Neuron (in vitro differentiated cells): ENCODE measurements at regions not wholly inside any gene's neighbourhood (a gene's known extent, or its start where the extent isn't known, plus 50 kb on each side); places are given as distances from the start of the nearest gene placed in this dataset.

Experiments
- H2AFZ ChIP-seq: one replicate; pipeline ENCODE4 v1.6.1; 2013; ENCODE audit warnings: low read depth, mild to moderate bottlenecking, inconsistent platforms, low read length, moderate library complexity
- H3K27me3 ChIP-seq: one replicate; pipeline ENCODE4 v1.6.1; 2013; ENCODE audit warnings: low read length; ENCODE audit not compliant: insufficient read depth
- H3K36me3 ChIP-seq: one replicate; pipeline ENCODE4 v1.6.1; 2013; ENCODE audit warnings: low read length; ENCODE audit not compliant: insufficient read depth
- H3K4me1 ChIP-seq: one replicate; pipeline ENCODE4 v1.6.1; 2013; ENCODE audit warnings: low read length; ENCODE audit not compliant: insufficient read depth
- H3K4me3 ChIP-seq: 2 replicates; pipeline ENCODE4 v1.5.1; 2013; ENCODE audit warnings: mild to moderate bottlenecking, low read length, moderate library complexity
- H3K9me3 ChIP-seq: one replicate; pipeline ENCODE4 v1.6.1; 2013; ENCODE audit warnings: low read length

DNA sequence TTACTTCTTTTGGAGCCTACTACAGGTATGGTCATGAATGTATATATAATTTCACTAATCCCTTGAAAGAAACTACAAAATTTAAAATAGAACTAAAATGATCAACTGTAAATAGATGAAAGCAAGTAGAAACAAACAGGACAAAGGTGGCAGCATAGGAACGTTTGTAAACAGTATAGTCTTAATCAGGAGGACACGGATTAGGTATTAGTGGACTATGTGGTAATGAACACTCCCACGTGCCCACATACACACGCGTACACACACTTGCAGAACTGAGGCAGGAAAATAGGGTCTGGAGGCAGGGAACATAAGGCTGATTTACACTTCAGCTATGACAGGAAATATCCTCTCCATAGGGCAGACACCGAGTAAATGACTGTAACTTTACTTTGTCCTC is 1397.8 kb downstream of the NCAM2 start:
- Histone ChIP-seq H3K27me3 (no peaks in the 10 kb centered on the region), H2AFZ (no peak overlapping the region), H3K4me1 (peaks cover 7% of the 10 kb centered on the region), H3K36me3 (no peaks in the 10 kb centered on the region), H3K9me3 (no peaks in the 10 kb centered on the region), H3K4me3 (no peak overlapping the region)

DNA sequence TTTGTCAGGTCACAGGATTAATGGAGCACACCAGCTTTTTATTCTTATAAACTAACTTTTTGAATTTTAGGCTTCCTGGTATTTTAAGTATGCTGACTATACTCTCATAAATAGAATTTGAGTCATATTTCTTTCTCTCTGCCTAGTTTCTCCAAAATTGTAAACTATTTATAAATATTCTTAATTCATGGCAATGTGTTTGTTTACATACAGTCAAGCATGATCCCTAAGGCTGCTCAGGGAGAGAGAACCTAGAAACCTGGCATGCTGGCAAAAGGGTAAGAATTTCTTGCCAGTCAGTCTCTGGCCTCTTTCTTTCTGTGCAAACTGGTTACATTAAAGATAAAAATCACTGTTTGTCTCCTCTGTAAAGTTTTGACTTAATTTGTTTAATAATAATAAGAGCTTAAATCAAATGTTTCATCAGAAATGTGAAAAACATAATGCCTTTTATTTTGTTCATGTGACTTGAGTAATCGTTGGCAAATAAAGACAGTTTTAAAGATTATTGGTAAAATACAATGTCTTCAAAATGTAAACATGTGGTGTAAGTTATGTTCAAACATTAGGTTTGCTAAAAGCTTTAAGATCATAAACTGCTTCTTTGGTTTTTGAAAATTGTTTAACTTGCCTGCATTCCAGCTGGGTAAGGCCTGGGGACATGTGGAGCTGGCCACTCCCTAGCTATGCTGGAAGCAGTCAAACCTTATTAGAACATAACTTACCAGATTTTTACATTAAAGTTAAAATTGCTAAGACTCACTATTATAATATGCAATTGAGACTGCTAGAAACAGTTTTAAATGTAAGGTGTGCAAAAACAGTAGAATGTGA is 1401.7 kb downstream of the NCAM2 start:
- Histone ChIP-seq H3K36me3 (no peaks in the 10 kb centered on the region), H3K27me3 (no peaks in the 10 kb centered on the region), H3K4me1 (peaks cover 7% of the 10 kb centered on the region), H2AFZ (no peak overlapping the region), H3K9me3 (no peaks in the 10 kb centered on the region), H3K4me3 (no peak overlapping the region)

DNA sequence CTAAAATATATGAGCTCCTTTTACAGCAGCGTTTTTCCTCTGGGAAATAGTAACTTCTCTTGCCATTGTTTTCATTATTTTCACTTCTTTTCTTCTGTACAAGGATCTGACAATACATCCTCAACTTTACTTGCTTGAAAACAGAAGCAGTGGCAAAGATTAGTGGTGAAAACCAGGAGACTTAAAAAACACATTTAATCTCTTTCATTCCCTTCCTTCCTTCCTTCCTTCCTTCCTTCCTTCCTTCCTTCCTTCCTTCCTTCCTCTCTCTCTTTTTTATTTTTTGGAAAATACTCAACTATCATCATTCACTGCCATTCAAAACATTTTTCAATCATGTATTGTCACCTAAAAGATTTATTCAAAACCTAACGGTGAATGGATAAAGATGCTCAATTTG is 1411.4 kb downstream of the NCAM2 start:
- no peaks in the 10 kb centered on the region for H3K36me3 ChIP-seq
- no peak overlapping the region for H2AFZ ChIP-seq
- H3K4me3 ChIP-seq = no peak overlapping the region
- H3K27me3 ChIP-seq = no peaks in the 10 kb centered on the region
- no peaks in the 10 kb centered on the region for H3K9me3 ChIP-seq
- no peaks in the 10 kb centered on the region for H3K4me1 ChIP-seq

DNA sequence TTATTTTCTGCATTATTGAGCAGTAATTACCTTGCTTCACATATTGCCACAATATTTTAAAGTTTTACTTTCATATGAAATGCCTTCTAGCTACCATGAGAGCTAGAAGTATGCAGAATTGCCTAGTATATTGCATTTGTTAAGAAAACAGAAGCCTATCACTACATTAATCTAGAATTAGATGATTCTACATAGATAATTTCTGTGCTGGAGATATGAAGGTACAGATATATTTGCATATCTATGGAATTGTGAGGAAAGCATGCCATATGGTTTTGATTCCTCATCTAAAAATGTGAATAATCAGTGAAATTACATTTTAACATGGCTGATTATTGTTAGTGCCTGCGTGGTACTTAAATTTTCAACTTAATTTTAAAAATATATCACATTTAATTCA is 1418.3 kb downstream of the NCAM2 start:
- Histone ChIP-seq H2AFZ (no peak overlapping the region), H3K4me1 (no peaks in the 10 kb centered on the region), H3K4me3 (no peak overlapping the region), H3K27me3 (no peaks in the 10 kb centered on the region), H3K36me3 (no peaks in the 10 kb centered on the region), H3K9me3 (no peaks in the 10 kb centered on the region)

DNA sequence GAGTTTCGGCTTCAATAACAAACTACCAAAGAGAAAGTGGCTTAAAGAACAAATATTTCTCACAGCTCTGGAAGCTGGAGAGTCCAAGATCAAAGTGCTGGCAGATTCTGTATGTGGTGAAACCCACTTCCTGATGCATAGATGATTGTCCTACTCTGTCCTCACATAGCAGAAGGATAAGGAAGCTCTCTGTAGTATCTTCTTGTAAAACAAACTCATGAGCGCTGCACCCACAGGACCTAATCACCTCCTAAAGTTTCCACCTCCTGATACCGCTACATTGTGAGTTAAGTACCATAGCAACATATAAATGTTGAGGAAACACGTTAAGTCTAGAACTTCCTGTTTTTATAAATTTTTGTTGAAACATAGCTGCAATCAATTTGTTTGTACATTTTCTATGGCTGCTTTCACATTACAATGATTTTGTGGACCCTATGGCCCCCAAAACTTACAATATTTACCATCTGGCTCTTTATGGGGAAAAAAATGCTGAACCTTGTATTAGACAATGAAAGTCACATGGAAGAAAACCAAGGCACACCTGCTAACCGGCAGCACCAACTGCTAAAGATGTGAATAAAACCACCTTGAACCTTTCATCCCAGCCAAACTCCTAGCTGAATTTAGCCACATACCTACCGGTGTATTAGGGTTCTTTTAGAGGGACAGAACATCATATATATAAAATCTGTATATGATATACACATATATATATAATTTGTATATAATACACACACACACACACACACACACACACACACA is 1423.4 kb downstream of the NCAM2 start:
- H3K27me3 ChIP-seq = no peaks in the 10 kb centered on the region
- H3K9me3 ChIP-seq = no peaks in the 10 kb centered on the region
- no peaks in the 10 kb centered on the region for H3K36me3 ChIP-seq
- no peak overlapping the region for H2AFZ ChIP-seq
- no peak overlapping the region for H3K4me3 ChIP-seq
- H3K4me1 ChIP-seq = no peaks in the 10 kb centered on the region

DNA sequence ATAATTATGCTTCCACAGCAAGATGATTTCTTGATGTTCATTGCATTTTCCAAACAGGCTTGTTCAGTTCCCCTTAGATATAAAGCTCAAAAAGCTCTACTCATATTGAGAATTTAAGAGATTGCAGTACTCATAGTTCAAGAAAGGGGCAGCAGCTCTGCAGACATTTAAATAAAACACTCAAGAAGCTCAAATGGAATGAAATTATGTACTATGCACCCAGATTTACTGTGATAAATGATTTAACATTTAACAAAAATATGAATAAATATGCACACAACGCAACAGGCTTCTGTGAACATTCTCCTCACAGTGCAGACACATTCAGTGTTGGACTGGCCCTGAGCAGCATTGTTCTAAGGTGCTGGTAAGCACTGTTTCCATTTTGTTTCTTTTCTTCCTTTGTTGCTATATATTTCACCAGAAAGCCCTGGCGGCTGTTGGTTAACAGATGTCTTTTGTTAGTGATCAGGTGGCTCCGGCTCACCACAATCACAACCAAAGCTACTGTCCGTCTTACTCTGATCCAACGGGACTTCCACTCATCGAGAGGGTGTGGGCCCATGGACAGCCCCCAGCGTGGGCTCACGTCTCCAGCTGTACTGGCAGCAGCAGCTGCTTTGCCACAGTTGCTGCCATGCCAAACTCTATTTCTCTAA is 1440.3 kb downstream of the NCAM2 start:
- Histone ChIP-seq H3K4me3 (no peak overlapping the region), H3K9me3 (no peaks in the 10 kb centered on the region), H3K27me3 (no peaks in the 10 kb centered on the region), H3K36me3 (no peaks in the 10 kb centered on the region), H2AFZ (no peak overlapping the region), H3K4me1 (no peaks in the 10 kb centered on the region)

DNA sequence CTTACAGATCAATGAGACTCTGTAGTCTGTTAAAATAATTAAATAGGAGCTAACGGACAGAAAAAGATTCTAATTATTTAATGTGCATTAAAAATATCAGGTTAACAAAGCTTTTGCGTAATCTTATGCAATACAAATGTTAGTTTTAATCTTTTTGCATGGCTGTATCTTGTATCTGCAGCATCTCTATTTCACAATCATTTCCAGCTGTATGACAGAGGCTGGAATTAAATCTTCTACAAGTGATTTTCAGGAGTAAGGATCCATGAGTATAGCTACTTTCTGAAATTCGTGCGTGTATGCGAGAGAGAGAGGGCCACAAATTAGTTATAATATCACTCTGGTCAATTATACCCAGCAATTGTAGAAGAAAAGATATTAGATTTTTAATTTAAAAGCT is 1446.8 kb downstream of the NCAM2 start:
- no peaks in the 10 kb centered on the region for H3K4me1 ChIP-seq
- no peaks in the 10 kb centered on the region for H3K27me3 ChIP-seq
- no peaks in the 10 kb centered on the region for H3K36me3 ChIP-seq

DNA sequence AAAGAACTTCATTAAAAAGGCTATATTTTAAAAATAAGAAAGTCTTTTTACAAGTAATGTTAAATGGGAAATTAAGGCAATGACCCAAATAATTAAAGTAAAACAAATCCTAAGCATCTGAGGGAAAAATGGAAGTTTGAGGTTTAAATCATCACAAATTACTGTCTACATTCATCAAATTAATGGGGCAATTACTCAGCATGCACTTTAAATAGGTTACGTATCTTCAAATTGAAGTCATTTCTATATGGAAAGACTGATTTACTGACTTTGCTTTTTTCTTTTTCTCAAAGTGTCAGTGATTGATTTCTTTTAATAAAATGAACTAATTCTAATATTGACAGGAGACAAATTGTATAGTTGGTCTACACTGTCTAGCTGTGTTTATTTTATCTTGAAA is 1452.3 kb downstream of the NCAM2 start:
- Histone ChIP-seq H3K4me1 (no peaks in the 10 kb centered on the region), H3K4me3 (no peak overlapping the region), H3K9me3 (no peaks in the 10 kb centered on the region), H2AFZ (no peak overlapping the region), H3K27me3 (no peaks in the 10 kb centered on the region), H3K36me3 (no peaks in the 10 kb centered on the region)

More for the DNA sequence above, 1446.8 kb downstream of the NCAM2 start:
- no peak overlapping the region for H2AFZ ChIP-seq
- no peaks in the 10 kb centered on the region for H3K9me3 ChIP-seq
- no peak overlapping the region for H3K4me3 ChIP-seq

DNA sequence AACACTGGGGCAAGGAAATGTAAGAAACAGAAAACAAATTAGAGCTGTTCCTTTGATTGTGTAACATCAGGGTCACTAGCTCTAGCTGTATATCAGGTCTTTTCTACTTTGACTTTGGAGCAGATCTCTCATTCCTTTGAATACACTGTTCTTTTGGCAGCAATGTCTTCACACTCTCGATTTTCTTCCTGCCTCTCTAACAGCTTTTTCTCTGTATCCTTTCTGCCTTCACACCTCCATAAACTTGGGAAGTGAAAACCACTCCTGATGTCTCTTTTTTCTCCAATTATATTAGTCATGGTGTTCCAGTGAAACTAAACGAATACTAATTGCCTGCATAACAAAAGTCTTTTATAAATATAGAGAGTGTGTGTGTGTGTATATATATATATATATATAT is 1458.0 kb downstream of the NCAM2 start:
- Histone ChIP-seq H3K4me1 (no peaks in the 10 kb centered on the region), H3K27me3 (no peaks in the 10 kb centered on the region), H3K9me3 (no peaks in the 10 kb centered on the region)

DNA sequence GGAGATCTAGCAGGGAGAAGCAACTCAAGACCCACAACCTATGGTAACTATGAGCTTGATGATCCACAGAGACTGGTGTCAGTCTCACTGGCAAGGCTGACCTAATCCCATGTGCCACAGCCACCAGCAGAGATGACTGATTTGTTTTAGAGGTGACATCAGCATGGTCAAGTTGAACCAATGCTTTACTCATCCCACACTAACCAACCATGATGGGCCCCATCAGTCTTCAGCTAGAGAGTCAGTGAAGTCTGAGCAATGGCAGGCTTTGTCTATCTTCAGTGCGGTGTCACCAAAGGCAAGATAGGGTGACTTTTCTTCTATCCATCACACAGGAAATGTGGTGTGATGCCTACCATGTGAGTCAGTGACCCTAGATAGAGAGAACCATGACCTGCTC is 1470.7 kb downstream of the NCAM2 start:
- no peaks in the 10 kb centered on the region for H3K4me1 ChIP-seq
- no peak overlapping the region for H2AFZ ChIP-seq
- no peak overlapping the region for H3K4me3 ChIP-seq
- H3K36me3 ChIP-seq = no peaks in the 10 kb centered on the region
- H3K27me3 ChIP-seq = no peaks in the 10 kb centered on the region
- no peaks in the 10 kb centered on the region for H3K9me3 ChIP-seq

More for the DNA sequence above, 1458.0 kb downstream of the NCAM2 start:
- no peak overlapping the region for H2AFZ ChIP-seq
- H3K36me3 ChIP-seq = no peaks in the 10 kb centered on the region
- H3K4me3 ChIP-seq = no peak overlapping the region

DNA sequence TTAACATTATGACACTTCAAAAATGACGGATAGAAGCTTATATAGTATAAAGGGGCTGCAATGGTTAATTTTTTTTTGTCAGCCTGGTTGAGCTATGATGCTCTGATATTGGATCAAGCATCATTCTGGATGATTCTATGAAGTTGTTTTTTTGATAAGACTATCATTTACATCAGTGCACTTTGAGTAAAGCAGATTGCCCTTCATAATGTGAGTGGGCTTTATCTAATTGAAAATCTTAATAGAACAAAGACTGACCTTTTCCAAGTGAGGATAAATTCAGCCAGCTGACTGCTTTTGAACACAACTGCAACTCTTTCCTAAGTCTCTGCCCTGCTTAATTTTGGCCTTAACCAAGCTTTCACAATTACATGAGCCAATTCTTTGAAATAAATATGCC is 1476.2 kb downstream of the NCAM2 start:
- Histone ChIP-seq H2AFZ (no peak overlapping the region), H3K4me3 (no peak overlapping the region), H3K27me3 (no peaks in the 10 kb centered on the region), H3K9me3 (no peaks in the 10 kb centered on the region), H3K36me3 (no peaks in the 10 kb centered on the region), H3K4me1 (no peaks in the 10 kb centered on the region)

DNA sequence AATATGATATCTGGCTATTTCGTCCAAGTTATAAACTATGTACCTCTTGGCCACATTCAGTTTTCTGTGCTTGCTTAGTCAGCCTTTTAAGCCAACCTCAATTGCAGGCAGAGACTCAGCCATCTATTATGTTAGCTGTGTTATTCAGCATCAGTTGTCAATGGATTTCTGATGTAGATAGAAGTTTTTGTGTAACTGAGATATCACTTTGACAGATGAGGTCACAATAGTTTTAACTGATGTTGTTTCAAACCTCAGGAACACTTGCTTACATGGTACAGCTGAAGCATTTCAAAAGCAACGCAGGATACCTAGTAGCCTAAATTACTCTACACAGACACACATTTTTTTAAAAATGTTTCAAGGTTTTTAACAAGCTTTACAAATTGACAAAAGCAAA is 1478.0 kb downstream of the NCAM2 start:
- Histone ChIP-seq H3K36me3 (no peaks in the 10 kb centered on the region), H3K4me3 (no peak overlapping the region), H3K4me1 (no peaks in the 10 kb centered on the region), H2AFZ (no peak overlapping the region), H3K27me3 (no peaks in the 10 kb centered on the region), H3K9me3 (no peaks in the 10 kb centered on the region)
